MV-4-11 (cell line): ENCODE measurements at regions not wholly inside any gene's neighbourhood (a gene's known extent, or its start where the extent isn't known, plus 50 kb on each side); places are given as distances from the start of the nearest gene placed in this dataset.

Experiments
- DNase-seq: peaks from one replicate; lab custom pipeline; 2025; lab: John Stamatoyannopoulos, UW

DNA sequence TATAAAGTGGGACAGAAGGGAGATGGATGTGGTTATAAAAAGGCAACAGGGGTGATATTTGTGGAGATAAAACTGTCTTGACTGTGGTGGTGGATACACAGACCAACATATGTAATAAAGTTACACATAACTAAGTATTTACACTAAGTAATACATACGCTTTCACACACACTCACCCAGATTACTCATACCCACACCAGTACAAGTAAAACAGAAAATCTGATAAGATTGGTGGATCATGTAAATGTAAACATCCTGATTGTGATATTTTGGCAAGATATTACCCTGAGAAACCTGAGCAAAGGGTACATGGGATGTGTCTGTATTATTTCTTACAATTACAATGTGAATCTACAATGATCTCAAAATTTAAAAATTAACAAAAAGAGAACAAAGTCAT lies 53.3 kb upstream of the SLIT3 start:
- DNase-seq, result no peak

DNA sequence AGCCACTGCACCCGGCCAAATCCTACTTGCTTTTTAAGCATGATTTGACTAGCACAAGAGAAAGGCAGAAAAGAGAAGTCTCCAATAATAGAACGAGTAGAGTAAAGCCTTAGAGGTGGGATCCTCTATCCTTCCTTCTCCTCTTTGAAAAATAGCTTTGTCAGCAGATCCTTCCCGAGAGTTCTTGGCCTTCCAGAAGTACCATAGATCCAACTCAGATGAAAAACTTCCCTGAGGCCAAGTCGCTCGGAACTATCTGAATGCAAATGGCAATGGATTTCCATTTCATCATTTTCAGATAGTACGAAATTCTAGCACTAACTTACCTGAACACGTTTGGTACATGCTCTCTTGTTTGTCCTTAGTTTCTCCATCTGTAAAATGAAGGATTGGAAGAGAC lies 52.0 kb upstream of the SLIT3 start:
- DNase-seq, result no peak

DNA sequence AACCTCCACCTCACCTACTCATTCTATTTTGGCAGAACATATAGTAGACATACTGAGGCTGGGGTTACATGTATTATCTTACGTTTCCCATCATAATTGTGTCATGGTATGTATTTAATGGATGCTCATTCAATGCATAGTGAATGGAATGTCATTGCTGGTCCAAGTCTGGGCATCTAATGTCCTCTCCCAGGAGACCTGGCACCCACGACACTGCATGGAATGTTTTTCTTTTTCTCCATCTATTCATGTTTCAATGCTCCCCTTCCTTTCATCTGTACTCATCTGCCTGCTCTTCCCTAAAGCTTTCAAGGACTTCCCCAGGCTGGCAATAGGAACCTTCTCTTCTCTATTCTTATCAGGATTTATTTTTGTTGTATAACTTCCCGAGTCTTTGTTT lies 50.8 kb upstream of the SLIT3 start:
- no peak for DNase-seq

DNA sequence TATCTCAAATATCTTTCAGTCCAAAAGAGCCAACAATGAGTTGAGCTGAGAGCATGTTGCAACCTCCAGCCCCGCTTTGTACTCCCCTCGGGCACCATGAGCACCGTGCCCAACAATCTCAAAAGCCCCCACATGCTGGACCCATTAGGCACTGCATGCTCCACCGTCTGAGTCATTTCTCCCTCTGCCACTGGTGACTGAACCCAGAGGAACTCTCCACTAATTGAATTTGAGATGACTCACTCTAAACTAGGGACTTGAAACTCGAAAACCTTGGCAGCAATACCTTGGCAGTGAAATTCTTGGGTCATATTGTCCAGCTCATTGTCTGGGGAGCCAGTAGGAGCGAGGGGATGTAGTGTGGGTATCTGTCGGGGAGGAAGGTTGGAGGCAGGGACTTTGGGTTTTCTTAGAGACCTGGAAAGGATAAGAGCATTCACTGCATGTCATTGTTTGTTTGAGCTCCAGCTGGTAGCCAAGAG lies 49.9 kb upstream of the SLIT3 start:
- no peak for DNase-seq
